Forelimb muscle (tissue), 1 donor: ENCODE measurements at regions not wholly inside any gene's neighbourhood (a gene's known extent, or its start where the extent isn't known, plus 50 kb on each side); places are given as distances from the start of the nearest gene placed in this dataset.
"Not testable (repeated sequence)": the region's sequence is repeated elsewhere in the genome, so short reads cannot be mapped to it uniquely, and the experiment has no call there.

Experiments
- DNase-seq: peaks from one replicate; pipeline ENCODE4 v3.0.0-alpha.2; 2013; ENCODE audit warnings: low read depth

- no peak for DNase-seq
These were observed 1470.7 kb upstream of the PRMT6 start for GRCh38 chr1:105585791-105586190.

- no peak for DNase-seq
These were observed 1464.8 kb upstream of the PRMT6 start for GRCh38 chr1:105591681-105592080.

- DNase-seq: no peak
These were observed 1447.8 kb upstream of the PRMT6 start for GRCh38 chr1:105608713-105609112.

- no peak for DNase-seq
These were observed 1430.0 kb upstream of the PRMT6 start for GRCh38 chr1:105626276-105626987.

GRCh38 chr1:105631153-105631744, 1425.2 kb upstream of the PRMT6 start:
- not testable (repeated sequence) for DNase-seq

GRCh38 chr1:105632342-105633196, 1423.9 kb upstream of the PRMT6 start:
- no peak for DNase-seq

GRCh38 chr1:105636052-105636451, 1420.4 kb upstream of the PRMT6 start:
- no peak for DNase-seq

- no peak for DNase-seq
These were observed 1415.1 kb upstream of the PRMT6 start for GRCh38 chr1:105641407-105641806.

GRCh38 chr1:105652109-105652508, 1404.4 kb upstream of the PRMT6 start:
- no peak for DNase-seq

- no peak for DNase-seq
These were observed 1401.4 kb upstream of the PRMT6 start for GRCh38 chr1:105655032-105655431.

- no peak for DNase-seq
These were observed 1392.0 kb upstream of the PRMT6 start for GRCh38 chr1:105664495-105664894.

GRCh38 chr1:105678334-105678733, 1378.1 kb upstream of the PRMT6 start:
- no peak for DNase-seq

GRCh38 chr1:105684714-105685113, 1371.8 kb upstream of the PRMT6 start:
- DNase-seq: no peak

GRCh38 chr1:105686026-105686425, 1370.4 kb upstream of the PRMT6 start:
- no peak for DNase-seq

- DNase-seq: no peak
These were observed 1369.4 kb upstream of the PRMT6 start for GRCh38 chr1:105686874-105687690.

- DNase-seq: no peak
These were observed 1355.8 kb upstream of the PRMT6 start for GRCh38 chr1:105700723-105701122.

GRCh38 chr1:105724286-105724685, 1332.2 kb upstream of the PRMT6 start:
- no peak for DNase-seq

GRCh38 chr1:105730701-105731100, 1325.8 kb upstream of the PRMT6 start:
- no peak for DNase-seq

- no peak for DNase-seq
These were observed 1320.1 kb upstream of the PRMT6 start for GRCh38 chr1:105736349-105736748.

- no peak for DNase-seq
These were observed 1276.7 kb upstream of the PRMT6 start for GRCh38 chr1:105779727-105780126.

- no peak for DNase-seq
These were observed 1271.5 kb upstream of the PRMT6 start for GRCh38 chr1:105785021-105785420.
